GM19043 (cell line): ENCODE measurements at regions not wholly inside any gene's neighbourhood (a gene's known extent, or its start where the extent isn't known, plus 50 kb on each side); places are given as distances from the start of the nearest gene placed in this dataset.
A peak's percentile ranks its signal among the peaks of the same experiment; 100 is the strongest.

Experiments used
- ATAC-seq: cut with Tn5 transposase; IDR thresholded peaks from one replicate; pipeline ENCODE4 v1.9.1; 2021; ENCODE audit warnings: low read depth; ENCODE audit not compliant: unreplicated experiment

- no peak for ATAC-seq
Measured at GRCh38 chr6:22078288-22078687, 218.5 kb downstream of the PRL start.

GRCh38 chr6:22078802-22079545, 217.9 kb downstream of the PRL start:
- ATAC-seq, result no peak

- ATAC-seq, result no peak
Measured at GRCh38 chr6:22079783-22080182, 217.1 kb downstream of the PRL start.

- no peak for ATAC-seq
Measured at GRCh38 chr6:22081709-22082108, 215.1 kb downstream of the PRL start.

GRCh38 chr6:22082218-22082617, 214.6 kb downstream of the PRL start:
- ATAC-seq, result no peak

- no peak for ATAC-seq
Measured at GRCh38 chr6:22083119-22083518, 213.7 kb downstream of the PRL start.

- no peak for ATAC-seq
Measured at GRCh38 chr6:22087960-22088706, 208.7 kb downstream of the PRL start.

GRCh38 chr6:22091424-22091948, 205.3 kb downstream of the PRL start:
- no peak for ATAC-seq

- ATAC-seq, result no peak
Measured at GRCh38 chr6:22095836-22096235, 201.0 kb downstream of the PRL start.

GRCh38 chr6:22098601-22099031, 198.2 kb downstream of the PRL start:
- no peak for ATAC-seq

- ATAC-seq, result no peak
Measured at GRCh38 chr6:22099231-22099630, 197.6 kb downstream of the PRL start.

GRCh38 chr6:22099923-22100322, 196.9 kb downstream of the PRL start:
- no peak for ATAC-seq

GRCh38 chr6:22101163-22101562, 195.7 kb downstream of the PRL start:
- ATAC-seq, result no peak

GRCh38 chr6:22102671-22103070, 194.2 kb downstream of the PRL start:
- ATAC-seq, result peak; percentile 93

GRCh38 chr6:22106451-22106850, 190.4 kb downstream of the PRL start:
- no peak for ATAC-seq

- no peak for ATAC-seq
Measured at GRCh38 chr6:22106961-22107360, 189.9 kb downstream of the PRL start.

GRCh38 chr6:22108199-22108598, 188.6 kb downstream of the PRL start:
- no peak for ATAC-seq

- ATAC-seq, result no peak
Measured at GRCh38 chr6:22110061-22110460, 186.8 kb downstream of the PRL start.

- ATAC-seq, result no peak
Measured at GRCh38 chr6:22112461-22112860, 184.4 kb downstream of the PRL start.

- ATAC-seq, result no peak
Measured at GRCh38 chr6:22113026-22113766, 183.6 kb downstream of the PRL start.

GRCh38 chr6:22115559-22115958, 181.3 kb downstream of the PRL start:
- no peak for ATAC-seq
